Lower lobe of right lung (tissue), 2 donors: ENCODE measurements at regions not wholly inside any gene's neighbourhood (a gene's known extent, or its start where the extent isn't known, plus 50 kb on each side); places are given as distances from the start of the nearest gene placed in this dataset.

Experiments used
- ATAC-seq, 2 donors: fragments of 200-7000 bp; cut with Tn5 transposase; one replicate each; pipeline ENCODE4 v1.9.1; 2020 to 2022; ENCODE audit warnings: mild to moderate bottlenecking in 2 of 2, moderate library complexity in 2 of 2
- DNase-seq: peaks from one replicate; pipeline ENCODE4 v3.0.0-alpha.2; 2020
- H3K27ac ChIP-seq: fragments of 200-600 bp; one replicate; pipeline ENCODE4 v1.8.0; 2022
- H3K27me3 ChIP-seq: fragments of 200-600 bp; one replicate; pipeline ENCODE4 v1.8.0; 2022; ENCODE audit warnings: low read depth
- H3K36me3 ChIP-seq: fragments of 200-600 bp; one replicate; pipeline ENCODE4 v1.8.0; 2022; ENCODE audit warnings: mild to moderate bottlenecking
- H3K4me1 ChIP-seq: fragments of 200-600 bp; one replicate; pipeline ENCODE4 v1.8.0; 2022
- H3K4me3 ChIP-seq: fragments of 200-600 bp; one replicate; pipeline ENCODE4 v1.8.0; 2022; ENCODE audit warnings: mild to moderate bottlenecking
- H3K9me3 ChIP-seq: fragments of 200-600 bp; one replicate; pipeline ENCODE4 v1.8.0; 2022
- intact Hi-C: fragments of 100-400 bp; cut with DNase I; formaldehyde crosslinking; loops from one replicate; pipeline ENCODE4 v1.11.0; 2022
- TF ChIP-seq, protein P1 (sequence below): fragments of 200-600 bp; IDR thresholded peaks from one replicate; pipeline ENCODE4 v1.8.0; 2022; ENCODE audit warnings: antibody characterized with exemption, mild to moderate bottlenecking
- donor health status: DM: no; HTN: yes; CAD: no; lungs with severe emphysema.

- TF ChIP-seq, protein P1, sequence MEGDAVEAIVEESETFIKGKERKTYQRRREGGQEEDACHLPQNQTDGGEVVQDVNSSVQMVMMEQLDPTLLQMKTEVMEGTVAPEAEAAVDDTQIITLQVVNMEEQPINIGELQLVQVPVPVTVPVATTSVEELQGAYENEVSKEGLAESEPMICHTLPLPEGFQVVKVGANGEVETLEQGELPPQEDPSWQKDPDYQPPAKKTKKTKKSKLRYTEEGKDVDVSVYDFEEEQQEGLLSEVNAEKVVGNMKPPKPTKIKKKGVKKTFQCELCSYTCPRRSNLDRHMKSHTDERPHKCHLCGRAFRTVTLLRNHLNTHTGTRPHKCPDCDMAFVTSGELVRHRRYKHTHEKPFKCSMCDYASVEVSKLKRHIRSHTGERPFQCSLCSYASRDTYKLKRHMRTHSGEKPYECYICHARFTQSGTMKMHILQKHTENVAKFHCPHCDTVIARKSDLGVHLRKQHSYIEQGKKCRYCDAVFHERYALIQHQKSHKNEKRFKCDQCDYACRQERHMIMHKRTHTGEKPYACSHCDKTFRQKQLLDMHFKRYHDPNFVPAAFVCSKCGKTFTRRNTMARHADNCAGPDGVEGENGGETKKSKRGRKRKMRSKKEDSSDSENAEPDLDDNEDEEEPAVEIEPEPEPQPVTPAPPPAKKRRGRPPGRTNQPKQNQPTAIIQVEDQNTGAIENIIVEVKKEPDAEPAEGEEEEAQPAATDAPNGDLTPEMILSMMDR, result no peak
- ATAC-seq, result no peak
These were observed 451.2 kb upstream of the ADGRL4 start for GRCh38 chr1:79457562-79458224.

DNA sequence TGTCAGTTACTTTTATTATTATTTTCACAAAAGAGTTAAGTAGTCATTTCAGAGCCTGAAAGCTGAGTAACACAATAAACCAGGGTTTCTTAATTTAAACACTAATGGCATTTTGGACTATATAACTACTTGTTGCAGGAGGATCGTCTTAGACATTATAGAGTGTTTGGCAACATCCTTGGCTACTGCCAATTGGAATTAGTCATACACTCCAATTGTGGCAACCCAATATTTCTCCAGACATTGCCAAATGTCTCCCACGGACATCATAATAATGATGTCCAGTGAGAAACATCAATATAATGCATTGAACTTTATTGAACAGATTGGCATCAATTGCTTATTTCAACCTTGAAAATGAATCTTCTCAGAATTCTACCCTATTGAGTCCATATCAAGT lies 441.9 kb upstream of the ADGRL4 start:
- ATAC-seq (no peak), DNase-seq (no peak)
- no peak overlapping the region for H3K4me3 ChIP-seq
- no peaks in the 10 kb centered on the region for H3K4me1 ChIP-seq
- no peak overlapping the region for H3K27ac ChIP-seq
- no peaks in the 10 kb centered on the region for H3K27me3 ChIP-seq
- TF ChIP-seq, protein P1, result no peak
- intact Hi-C loops, result no loop called here
- no peaks in the 10 kb centered on the region for H3K9me3 ChIP-seq
- H3K36me3 ChIP-seq, result no peaks in the 10 kb centered on the region

More at GRCh38 chr1:79457562-79458224, 451.2 kb upstream of the ADGRL4 start:
- no peak for DNase-seq
- Histone ChIP-seq H3K27me3 (no peaks in the 10 kb centered on the region), H3K27ac (no peak overlapping the region), H3K4me1 (no peaks in the 10 kb centered on the region), H3K36me3 (no peaks in the 10 kb centered on the region), H3K9me3 (no peaks in the 10 kb centered on the region), H3K4me3 (no peak overlapping the region)
- intact Hi-C loops, result no loop called here

DNA sequence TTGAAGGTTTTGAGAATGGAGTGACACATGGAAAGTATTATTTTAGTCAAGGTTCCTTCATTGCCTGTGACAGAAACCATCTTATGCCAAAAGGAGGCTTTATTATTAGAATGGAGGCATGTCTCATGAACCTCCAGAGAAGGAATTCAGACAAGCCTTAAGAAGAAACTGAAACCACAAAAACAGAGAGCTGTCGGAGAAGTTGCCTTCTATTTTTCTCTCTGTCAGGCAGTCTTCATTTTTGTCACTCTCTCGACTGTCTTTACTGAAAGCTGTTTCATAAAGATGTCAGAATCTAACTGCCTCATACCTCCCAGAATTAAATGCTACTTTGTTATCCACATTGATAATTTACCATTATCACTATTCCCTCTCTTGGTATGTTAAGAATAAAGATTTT lies 434.7 kb upstream of the ADGRL4 start:
- Histone ChIP-seq H3K27ac (no peak overlapping the region), H3K9me3 (no peaks in the 10 kb centered on the region), H3K4me1 (no peaks in the 10 kb centered on the region), H3K27me3 (no peaks in the 10 kb centered on the region), H3K4me3 (no peak overlapping the region), H3K36me3 (no peaks in the 10 kb centered on the region)
- DNase-seq (no peak), ATAC-seq (no peak)
- intact Hi-C loops, result no loop called here
- TF ChIP-seq, protein P1, result no peak

- intact Hi-C loops, result no loop called here
- TF ChIP-seq, protein P1, result no peak
- ATAC-seq, result no peak
These were observed 431.0 kb upstream of the ADGRL4 start for GRCh38 chr1:79437540-79437939.

GRCh38 chr1:79431340-79431739 lies 424.8 kb upstream of the ADGRL4 start:
- no peak for DNase-seq
- H3K27me3 ChIP-seq, result no peaks in the 10 kb centered on the region
- intact Hi-C loops, result no loop called here
- H3K4me3 ChIP-seq, result no peak overlapping the region
- no peaks in the 10 kb centered on the region for H3K36me3 ChIP-seq
- ATAC-seq, result no peak
- no peaks in the 10 kb centered on the region for H3K9me3 ChIP-seq
- no peak overlapping the region for H3K27ac ChIP-seq
- TF ChIP-seq, protein P1, result no peak
- no peaks in the 10 kb centered on the region for H3K4me1 ChIP-seq

More at GRCh38 chr1:79437540-79437939, 431.0 kb upstream of the ADGRL4 start:
- DNase-seq, result no peak
- Histone ChIP-seq H3K4me3 (no peak overlapping the region), H3K27me3 (no peaks in the 10 kb centered on the region), H3K4me1 (no peaks in the 10 kb centered on the region), H3K36me3 (no peaks in the 10 kb centered on the region), H3K9me3 (no peaks in the 10 kb centered on the region), H3K27ac (no peak overlapping the region)
